ENCODE measurements at regions not wholly inside any gene's neighbourhood (a gene's known extent, or its start where the extent isn't known, plus 50 kb on each side); places are given as distances from the start of the nearest gene placed in this dataset.
"Not testable (repeated sequence)": the region's sequence is repeated elsewhere in the genome, so short reads cannot be mapped to it uniquely, and the experiment has no call there.

DNA sequence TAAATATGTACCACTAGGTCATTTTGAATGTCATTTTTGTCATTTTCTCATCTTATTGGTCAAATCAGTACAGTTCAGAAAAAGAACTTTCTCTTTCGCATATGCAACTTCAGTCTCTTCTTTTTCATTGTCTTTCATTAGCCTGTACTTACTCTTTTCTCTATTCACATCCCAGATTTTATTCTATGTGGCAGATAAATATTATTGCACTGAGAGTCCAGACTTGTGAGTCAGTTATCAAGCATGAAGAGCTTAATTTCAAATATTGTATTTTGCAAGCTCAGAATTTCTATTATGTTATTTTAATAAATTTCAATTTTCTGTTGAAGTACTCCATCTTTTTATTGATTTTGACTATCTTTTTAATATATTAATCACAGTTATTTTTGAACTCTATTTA, 105.2 kb upstream of the PALMD start:
- DNase-seq = no peak

DNA sequence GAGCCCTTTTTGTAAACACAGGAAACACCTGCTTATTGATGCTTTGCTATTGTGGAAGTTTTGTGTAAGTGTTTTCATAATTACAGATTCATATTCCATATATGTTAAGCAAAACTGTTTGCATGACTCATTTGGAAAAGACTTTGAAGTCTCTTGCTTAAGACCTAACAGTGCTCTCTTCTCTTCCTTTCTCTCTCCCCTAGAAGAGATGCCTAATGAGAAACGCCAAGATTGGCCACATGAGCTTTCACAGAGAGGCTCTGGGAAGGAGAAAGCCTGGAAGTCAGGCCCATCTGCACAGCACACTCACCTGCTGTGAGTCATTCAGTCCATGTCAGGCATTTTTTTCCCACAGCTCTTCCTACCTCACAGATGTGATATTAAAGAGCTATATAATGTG, 101.6 kb upstream of the PALMD start:
- peak; percentile 59 for DNase-seq

DNA sequence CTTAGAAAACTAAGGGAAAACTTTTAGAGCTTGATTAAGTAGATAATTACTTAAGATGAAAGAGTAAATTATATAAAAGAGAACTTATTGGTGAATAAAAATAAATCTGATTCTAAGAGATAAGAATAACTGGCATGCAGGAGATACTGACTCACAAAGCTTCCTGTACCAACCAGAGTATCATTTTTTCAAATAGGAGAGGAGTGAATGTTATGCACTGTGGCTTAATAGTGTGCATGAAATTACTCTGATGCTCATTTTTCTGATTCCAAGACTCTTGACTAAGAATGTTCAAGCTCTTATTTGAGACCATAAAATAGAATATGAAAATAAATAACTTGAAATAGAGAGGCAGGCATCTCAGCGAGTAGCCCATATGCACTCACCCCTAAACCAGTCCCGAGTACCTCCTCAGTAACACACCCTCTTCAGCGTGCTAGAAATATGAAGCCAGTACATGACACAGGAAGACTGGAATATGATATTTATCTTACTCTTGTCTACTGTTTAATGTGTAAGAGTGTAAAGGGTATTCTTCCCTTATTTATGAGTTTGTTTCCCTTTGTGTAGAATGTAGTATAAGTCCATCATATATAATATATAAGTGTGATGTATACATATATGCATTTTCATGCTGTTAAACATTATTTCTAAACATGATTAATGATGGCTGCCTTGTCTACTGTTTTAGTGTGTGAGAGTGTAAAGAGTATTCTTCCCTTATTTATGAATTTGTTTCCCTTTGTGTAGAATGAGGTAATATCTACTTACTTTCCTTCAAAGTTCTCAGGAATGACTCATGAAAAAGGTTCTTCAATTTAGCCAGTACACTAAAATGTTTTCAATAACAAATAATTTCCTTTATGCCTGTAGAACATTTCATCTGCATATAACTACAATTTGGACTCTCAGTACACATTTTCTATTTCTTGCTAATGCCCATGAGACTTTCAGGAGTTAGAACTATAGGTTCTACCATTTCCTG, 99.2 kb upstream of the PALMD start:
- peak; percentile 5 for DNase-seq

DNA sequence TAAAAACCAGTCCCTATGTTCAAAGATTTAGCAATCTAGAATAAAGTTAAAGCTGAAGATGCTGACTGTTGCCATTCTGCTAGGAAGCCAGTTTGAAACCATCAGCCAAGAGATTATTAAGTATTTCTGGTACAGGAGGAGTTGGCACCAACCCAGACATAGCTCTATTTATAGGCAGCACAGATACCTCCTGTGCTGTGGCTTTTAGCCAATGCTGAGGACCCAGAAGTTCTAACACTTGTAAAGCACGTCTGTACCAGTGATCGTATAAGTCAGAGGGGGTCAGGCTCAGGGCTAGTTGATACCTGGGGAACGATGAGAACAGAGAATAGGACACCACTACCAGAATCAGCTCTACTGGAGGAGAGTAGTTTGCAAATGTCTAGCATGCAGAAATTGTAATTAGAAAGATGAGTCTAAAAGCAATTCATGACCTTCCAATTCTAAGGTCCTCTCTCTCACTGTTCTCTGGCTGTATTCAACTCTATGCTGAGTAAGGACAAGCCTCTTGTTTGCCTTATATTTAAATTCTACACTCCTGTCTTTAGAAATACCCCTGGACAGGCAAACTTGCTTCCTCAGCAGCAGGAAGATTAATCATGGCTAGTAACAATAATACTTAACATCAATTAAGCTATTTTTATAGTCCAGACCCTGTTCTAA, 96.8 kb upstream of the PALMD start:
- no peak for DNase-seq

DNA sequence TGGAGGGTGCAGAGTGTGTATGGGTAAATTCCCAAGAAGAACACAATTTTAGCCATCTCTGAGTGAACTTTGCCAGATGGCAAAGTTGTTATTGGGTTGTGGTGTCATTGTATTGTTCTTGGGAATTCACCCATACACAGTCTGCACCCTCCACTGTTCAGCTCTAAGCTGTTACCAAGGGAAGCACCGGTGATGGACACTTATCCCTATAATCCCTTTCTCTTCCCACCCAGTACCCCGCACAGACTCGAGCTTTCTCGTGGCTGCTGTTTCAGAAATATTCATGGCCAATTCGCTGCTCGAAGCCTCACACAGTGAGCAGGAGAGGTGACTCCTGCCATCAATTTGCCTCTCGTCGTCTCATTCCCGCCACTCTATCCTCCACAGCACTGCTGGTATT, 95.7 kb upstream of the PALMD start:
- DNase-seq = no peak

DNA sequence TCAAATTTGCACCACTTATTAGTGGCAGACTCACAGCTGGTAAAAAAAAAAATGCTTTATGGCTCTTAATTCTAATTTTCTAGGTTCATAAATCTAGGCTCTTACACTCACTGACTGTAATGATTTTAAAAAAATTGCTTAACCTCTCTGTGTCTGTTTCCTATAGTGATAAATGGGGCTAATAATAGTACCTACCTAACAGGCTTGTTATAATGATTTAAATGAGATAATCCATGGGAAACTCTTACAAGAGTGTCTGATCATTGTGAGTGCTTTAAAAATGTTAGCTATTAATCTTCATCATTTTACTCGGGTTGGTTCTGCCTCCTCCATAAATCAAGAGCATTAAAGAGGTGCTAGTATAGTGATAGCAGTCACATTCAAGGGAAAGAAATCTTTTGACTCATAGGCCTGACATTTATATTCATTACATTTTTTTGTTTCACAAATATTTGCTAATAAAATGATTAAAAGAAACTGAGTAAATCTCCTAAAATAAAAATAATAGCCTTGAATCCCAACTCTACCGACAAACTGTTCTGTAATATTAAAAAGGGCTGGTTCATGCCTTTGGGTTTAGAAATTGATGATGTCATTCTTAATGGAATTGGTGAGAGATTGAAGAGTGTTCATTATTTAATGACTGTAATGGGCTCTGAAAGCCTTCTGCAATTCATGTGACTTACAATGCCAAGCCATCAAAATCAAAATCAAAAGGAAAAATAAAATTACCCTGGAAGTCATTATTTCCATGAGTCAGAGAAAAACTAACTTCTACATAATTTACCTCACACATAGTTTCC, 93.9 kb upstream of the PALMD start:
- DNase-seq = no peak

DNA sequence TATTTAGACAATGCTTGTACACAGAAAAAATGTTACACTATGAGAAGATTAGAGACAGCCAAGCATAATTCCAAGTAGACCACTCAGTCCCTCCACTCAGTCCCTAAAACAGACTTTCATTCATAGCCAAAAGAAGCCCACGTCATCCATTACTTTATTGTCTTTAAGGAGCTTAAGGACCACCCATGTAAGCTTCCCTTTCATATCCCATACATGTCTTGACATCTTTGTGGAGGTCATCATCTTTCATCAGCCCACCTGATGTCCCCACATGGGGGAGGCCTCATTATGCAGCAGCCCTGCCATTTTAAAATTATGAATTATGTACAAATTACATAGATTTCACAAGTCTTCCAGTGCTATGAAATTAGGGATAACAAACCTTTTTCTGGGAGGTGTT, 92.6 kb upstream of the PALMD start:
- no peak for DNase-seq

DNA sequence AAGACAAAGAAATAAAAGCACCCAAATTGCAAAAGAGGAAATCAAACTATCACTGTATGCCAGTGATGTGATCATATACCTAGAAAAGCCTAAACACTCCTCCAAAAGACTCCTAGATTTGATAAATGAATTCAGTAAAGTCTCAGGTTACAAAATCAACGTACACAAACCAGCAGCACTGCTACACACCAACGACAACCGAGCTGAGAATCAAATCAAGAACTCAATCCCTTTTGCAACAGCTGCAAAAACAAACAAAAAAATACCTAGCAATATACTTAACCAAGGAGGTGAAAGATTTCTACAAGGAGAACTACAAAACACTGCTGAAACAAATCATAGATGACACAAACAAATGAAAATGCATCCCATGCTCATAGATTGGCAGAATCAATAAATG, 92.1 kb upstream of the PALMD start:
- DNase-seq = not testable (repeated sequence)

DNA sequence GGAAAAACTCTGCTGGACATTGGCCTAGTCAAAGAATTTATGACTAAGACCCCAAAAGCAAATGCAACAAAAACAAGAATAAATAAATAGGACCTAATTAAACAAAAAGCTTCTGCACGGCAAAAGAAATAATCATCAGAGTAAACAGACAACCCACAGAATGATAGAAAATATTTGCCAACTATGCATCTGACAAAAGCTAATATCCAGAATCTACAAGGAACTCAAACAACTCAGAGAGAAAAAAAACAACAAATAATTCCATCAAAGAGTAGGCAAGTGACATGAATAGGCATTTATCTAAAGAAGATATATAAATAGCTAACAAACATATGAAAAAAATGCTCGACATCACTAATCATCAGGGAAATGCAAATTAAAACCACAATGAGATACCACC, 91.2 kb upstream of the PALMD start:
- no peak for DNase-seq

DNA sequence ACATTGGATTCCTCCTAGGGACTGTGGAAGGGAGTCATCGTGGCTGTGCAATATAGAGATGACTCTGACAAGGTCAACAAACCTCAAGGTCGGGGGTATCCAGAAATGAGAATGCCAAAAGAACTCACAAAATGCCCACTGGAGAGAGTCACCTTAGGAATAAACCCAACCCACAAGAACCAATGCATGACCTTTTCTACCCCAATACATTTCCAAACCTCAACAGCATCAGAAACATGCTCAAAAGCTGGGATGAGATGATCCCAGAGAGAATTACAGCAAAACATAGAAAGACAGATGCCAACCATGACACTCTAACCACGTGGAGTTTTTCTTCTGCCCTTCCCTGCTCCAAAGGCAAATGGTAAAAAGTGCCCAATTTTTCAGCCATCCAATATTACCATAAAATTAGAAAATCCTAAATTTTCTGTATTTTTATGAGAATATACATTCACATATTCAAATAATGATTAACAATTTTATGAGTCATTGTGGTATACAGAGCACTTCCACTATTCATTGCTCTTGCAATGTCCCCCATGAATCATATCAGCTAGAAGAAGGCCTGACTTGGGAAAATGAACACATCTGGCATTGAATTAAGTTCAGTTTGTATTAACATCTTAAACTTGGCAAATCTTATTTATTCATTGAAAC, 88.2 kb upstream of the PALMD start:
- DNase-seq = no peak

DNA sequence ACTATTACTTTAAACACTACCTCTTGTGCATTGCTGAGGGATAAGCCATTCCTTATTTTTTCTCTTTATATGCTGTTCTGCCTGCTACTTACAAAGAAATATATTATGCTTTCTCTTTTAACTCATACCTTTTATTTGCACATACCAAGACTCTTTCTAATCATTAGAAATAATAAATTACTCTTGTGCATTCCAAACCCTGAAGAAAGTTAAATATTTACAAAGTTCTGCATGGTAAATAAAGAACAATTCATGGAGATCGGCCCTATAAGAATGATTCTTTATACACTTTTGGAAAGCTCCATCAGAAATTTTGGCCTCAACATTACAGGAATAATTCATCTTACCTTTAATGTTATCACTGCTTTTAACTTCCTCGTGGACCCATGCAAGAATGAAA, 86.7 kb upstream of the PALMD start:
- DNase-seq = no peak

DNA sequence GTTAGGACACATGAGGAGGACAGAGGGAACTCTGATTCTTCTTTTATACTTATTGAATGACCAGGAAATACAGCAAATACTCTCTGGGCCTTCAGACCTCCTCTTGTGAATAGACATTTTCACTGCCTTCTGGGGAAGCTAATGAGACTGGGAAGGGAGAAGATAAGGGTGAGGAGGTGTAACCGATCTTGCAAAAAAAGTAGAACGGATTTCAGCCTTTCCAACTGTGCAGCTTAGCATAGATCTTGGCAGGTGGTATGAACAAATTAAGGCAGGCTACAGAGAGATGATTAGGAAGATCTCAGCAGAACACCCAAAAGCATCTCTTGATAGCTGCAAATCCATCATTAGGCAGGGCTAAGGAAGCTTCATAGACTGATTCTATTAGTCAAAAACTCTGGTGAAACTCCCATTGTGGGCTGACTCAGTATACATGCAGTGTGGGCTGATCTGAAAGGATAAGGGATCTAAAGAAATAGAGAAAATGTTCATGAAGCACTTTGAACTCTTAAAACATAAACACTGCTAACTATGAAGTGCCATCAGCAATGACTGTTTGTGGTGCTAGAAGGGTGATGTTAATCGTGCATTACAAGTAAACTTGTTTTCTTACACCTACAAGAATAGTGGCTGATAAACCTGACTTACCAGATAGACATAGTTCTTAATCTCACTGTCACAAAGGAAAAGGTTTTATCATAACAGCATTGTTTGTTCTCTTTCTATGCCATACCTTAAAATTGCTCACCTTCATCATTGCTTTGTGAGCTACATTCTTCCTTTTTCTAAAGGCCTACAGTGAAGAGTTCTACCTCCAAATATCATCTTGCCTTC, 85.5 kb upstream of the PALMD start:
- no peak for DNase-seq

DNA sequence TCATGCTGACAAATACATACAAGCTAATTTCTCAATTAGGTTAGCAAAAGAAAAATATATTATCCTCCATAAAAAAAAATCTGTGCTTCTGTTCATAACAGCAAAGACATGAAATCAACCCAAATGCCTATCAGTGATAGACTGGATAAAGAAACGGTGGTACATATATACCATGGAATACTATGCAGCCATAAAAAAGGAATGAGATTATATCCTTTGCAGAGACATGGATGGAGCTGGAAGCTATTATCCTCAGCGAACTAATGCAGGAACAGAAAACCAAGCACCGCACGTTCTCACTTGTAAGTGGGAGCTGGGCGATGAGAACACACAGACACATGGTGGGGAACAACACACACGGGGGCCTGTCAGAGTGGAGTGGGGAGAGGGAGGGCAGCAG, 84.0 kb upstream of the PALMD start:
- DNase-seq = no peak

DNA sequence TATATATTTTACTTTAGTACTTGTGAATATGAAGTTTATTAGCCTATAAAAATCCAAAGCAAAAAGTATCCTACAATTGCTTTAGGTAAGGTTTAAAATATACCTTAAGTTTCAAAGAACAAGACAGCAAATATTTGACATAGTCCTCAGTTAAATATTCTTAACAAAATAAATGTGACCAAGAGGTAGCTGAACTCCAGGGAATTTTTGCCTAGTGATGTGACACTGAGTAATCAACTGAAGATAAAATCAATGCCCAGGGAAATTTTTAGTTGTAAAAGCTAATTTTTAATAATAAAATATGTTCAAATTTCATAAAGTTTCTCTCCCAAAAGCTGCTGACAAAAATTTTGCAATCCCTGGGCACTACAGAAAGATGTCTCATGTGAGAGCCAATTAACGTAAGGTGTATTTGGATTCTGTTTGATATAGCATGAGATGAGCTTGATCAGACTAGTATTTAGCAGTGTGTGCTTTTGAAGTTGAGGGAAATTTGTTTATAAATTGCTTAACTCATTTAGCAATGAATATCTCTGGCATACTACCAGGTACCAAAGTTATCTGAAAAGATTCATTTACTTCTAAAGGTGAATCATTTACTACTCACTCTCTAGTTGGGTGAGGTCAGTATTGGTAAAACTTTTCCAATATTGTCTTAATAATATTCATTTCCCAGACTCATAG, 80.2 kb upstream of the PALMD start:
- no peak for DNase-seq

DNA sequence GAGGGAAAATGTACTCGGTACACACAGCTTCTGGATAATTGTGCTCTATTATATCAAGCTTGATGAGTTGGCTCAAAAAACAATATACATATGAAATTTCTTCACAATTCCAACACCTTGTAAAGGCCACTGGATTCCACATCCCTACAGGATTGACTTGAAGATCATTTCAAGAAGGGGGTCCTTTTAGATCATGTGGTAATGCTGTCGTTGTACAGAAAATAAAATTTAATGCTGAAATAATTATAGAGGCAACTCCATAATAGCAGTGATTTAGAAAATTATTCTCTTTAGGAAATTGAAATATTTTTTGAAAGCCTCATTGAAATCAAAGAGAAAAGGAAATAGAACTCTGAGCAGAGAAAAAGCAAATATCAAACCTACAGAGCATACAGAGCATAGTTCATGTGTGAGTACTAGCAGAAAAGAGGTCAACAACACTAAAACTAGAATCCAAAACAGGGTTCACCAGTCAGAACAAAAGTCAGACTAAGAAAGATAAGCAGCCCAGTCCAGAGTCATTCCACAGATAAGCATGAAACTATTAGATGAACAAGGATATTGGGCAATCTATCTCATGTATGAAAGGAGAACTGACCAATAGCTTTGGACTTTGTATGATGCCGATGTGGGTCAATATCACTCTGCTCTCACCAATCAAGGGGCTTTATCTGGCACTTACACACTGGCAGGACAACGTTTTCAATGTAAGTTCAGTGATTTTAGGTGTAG, 79.5 kb upstream of the PALMD start:
- DNase-seq = no peak

DNA sequence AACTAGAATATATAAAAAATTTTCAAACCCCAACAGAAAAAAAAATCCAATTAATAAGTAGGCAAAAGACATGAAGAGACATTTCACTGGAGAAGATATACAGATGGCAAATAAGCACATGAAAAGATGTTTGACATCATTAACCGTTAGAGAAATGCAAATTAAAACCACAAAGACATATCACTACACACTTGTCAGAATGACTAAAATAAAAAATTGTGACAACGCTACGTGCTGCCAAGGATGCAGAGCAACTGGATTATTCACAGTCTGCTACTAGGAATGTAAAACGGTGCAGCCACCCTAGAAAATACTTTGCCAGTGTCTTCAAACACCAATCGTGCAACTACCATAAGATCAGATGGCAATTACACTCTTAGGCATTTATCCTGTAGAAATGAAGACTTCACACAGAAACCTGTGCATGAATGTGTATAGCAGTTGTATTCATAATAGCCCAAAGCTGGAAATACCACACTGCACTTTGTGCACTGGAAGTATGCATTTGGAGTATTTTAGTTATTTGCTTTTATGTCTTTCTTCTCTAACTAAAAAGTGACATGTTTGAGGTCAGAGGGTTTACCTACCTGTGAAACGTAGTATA, 75.3 kb upstream of the PALMD start:
- DNase-seq = no peak

DNA sequence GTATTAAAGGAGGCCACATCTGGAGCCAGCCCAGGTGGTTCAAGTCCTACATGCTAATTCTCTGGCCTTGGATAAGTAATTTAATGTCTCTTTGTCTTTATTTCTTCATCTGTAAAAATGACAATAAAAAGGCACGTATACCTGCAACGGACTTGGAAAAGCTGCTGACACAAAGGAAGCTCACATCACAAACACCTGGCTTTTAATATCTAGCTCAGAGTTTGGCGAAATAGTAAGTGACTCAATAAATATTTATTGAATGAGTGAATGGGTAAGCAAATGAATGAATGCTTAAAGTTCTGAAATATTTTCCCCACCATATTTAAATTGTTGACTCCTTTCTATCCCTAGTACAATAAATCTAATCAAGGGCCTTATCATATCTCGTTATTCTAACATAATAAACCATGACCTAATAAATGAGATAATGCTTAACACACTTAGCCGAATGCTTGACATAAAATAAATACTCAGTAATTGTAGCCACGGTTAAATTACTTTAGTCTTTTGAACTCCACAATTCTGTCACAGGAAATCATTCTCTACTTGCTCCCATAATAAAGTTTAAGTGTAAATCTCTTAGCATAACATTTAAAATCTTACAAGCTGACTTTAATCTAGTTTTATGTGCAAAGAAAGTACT, 74.7 kb upstream of the PALMD start:
- DNase-seq = no peak

DNA sequence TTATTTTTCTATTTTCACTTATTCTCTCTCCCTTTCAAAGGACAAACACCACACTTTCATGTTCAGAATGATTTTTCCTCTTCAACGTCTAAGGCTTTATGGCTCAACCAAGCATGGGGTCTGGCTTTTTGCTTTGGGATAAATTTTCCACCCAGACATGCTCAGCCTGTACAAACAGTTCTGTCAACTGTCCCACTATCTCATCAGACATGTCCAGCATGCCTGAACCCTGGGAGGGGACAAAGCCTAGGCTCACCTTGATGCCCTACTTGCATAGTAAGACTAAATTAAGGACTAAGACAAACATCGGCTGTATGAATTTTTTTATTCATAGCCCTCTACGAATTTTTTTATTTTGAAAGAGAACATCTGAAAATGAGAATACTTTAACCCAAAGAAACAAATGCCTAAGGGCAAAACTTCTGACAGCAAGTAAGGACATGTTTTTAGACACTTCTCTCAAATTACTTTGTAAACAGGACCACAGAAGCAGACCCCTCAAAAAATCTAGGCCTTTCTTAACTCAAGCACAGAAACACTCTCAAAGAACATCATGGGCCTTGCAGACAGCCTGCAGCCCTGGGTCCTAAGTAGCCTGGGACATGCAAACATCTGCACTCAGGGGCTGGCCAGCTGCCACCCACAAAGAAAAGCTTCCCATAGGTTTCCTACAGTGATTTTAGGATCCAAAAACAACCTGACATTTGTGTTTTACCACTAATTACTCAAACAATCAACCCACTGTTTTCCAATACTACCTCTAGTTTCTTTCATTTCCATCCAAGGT, 72.3 kb upstream of the PALMD start:
- DNase-seq = no peak

DNA sequence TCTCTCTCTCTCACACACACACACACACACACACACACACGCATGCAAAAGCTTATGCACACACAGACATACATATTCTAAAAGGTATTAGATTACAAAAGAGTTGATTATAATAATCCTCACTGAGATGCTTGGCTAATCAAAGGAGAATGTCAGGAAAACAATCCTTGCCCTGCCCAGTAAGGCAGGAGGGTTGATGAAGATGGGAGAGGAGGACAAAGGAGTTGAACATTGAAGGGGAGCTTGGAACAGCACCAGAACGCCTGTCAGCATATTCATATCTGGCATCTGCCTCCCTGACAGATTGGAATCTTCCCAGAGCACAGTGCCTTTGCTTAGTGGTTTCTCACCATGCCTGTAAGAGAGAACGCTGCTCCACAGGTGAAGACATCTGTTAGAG, 68.6 kb upstream of the PALMD start:
- DNase-seq = no peak

Measured in activated CD4-positive, alpha-beta T cell treated with anti-CD3 and anti-CD28 coated beads, Interleukin-10, Interleukin-2, amounts not matched to agents 100 ng/mL and 50 ng/mL, durations not matched to agents 16 hours and 8 hours (primary cell).